MM.1S (cell line): ENCODE measurements at regions not wholly inside any gene's neighbourhood (a gene's known extent, or its start where the extent isn't known, plus 50 kb on each side); places are given as distances from the start of the nearest gene placed in this dataset.

Source experiments
- CTCF ChIP-seq: fragments of 300-600 bp; sonication (generic); IDR thresholded peaks from 2 replicates; pipeline ENCODE4 v1.5.1; 2016; ENCODE audit warnings: antibody characterized with exemption, low read length, mixed read lengths
- EZH2 ChIP-seq: fragments of 300-600 bp; sonication (generic); optimal IDR thresholded peaks from 2 replicates; pipeline ENCODE3; 2017; ENCODE audit warnings: low read depth, mild to moderate bottlenecking, antibody characterized with exemption, low read length, mixed read lengths

GRCh38 chr5:92835712-92836111 lies 745.3 kb downstream of the NR2F1-AS1 start:
- TF ChIP-seq CTCF: no peak
- TF ChIP-seq EZH2: no peak
